DND-41 (cell line): ENCODE measurements at regions not wholly inside any gene's neighbourhood (a gene's known extent, or its start where the extent isn't known, plus 50 kb on each side); places are given as distances from the start of the nearest gene placed in this dataset.

Source experiments
- ATAC-seq: fragments of 200-7000 bp; cut with Tn5 transposase; 3 replicates; pipeline ENCODE4 v1.9.1; 2021; ENCODE audit warnings: low read depth; ENCODE audit not compliant: insufficient read depth
- DNase-seq: peaks from one replicate; pipeline ENCODE4 v3.0.0-alpha.2; 2020
- H2AFZ ChIP-seq: 2 replicates; pipeline ENCODE4 v1.6.0; 2012; ENCODE audit warnings: low read depth, low read length
- H3K27ac ChIP-seq: 2 replicates; pipeline ENCODE4 v1.5.1; 2012; ENCODE audit warnings: low read length, inconsistent platforms
- H3K27me3 ChIP-seq: fragments of 200-600 bp; sonication (generic); 2 replicates; pipeline ENCODE4 v1.6.0; 2012; ENCODE audit warnings: low read length, mild to moderate bottlenecking, inconsistent platforms; ENCODE audit not compliant: insufficient read depth, poor library complexity
- H3K36me3 ChIP-seq: 2 replicates; pipeline ENCODE4 v1.5.1; 2012; ENCODE audit warnings: low read length, inconsistent platforms; ENCODE audit not compliant: insufficient read depth
- H3K4me1 ChIP-seq: 2 replicates; pipeline ENCODE4 v1.5.1; 2012; ENCODE audit warnings: mild to moderate bottlenecking, low read length; ENCODE audit not compliant: insufficient read depth
- H3K4me2 ChIP-seq: 2 replicates; pipeline ENCODE4 v1.6.0; 2012; ENCODE audit warnings: mild to moderate bottlenecking, moderate library complexity, low read length, inconsistent platforms; ENCODE audit not compliant: insufficient read depth
- H3K4me3 ChIP-seq, 2 experiments: fragments of 200-600 bp in 1 of 2; shearing (Covaris generic) in 1 of 2; 2 replicates each; pipeline ENCODE4 v1.5.1; 2012 to 2016; ENCODE audit warnings: inconsistent platforms in 2 of 2, low read length in 2 of 2, mild to moderate bottlenecking in 2 of 2, low read depth in 1 of 2, moderate library complexity in 1 of 2
- H3K79me2 ChIP-seq: 2 replicates; pipeline ENCODE4 v1.6.0; 2012; ENCODE audit warnings: low read length, inconsistent platforms; ENCODE audit not compliant: insufficient read depth
- H3K9ac ChIP-seq: 2 replicates; pipeline ENCODE4 v1.6.0; 2012; ENCODE audit warnings: low read depth, mild to moderate bottlenecking, inconsistent platforms, low read length, moderate library complexity
- H3K9me3 ChIP-seq: 2 replicates; pipeline ENCODE4 v1.5.1; 2012; ENCODE audit warnings: low read length, moderate library complexity, mild to moderate bottlenecking, inconsistent platforms; ENCODE audit not compliant: insufficient read depth, severe bottlenecking
- H4K20me1 ChIP-seq: 2 replicates; pipeline ENCODE4 v1.6.0; 2012; ENCODE audit warnings: low read length; ENCODE audit not compliant: insufficient read depth
- CTCF ChIP-seq: IDR thresholded peaks from 2 replicates; pipeline ENCODE4 v1.5.1; 2012; ENCODE audit warnings: borderline replicate concordance, low read length, moderate library complexity, mild to moderate bottlenecking; ENCODE audit not compliant: poor library complexity, severe bottlenecking; ENCODE audit errors: extremely low read depth
- EZH2 ChIP-seq: IDR thresholded peaks from 3 replicates; pipeline ENCODE4 v1.6.1; 2012; ENCODE audit warnings: borderline replicate concordance, low read depth, mild to moderate bottlenecking, moderate library complexity, low read length, inconsistent platforms; ENCODE audit not compliant: severe bottlenecking

GRCh38 chr18:41647914-41648313 lies 307.1 kb upstream of the PIK3C3 start:
- Histone ChIP-seq H3K27ac (no peak overlapping the region), H3K27me3 (no peaks in the 10 kb centered on the region), H3K79me2 (no peaks in the 10 kb centered on the region), H3K36me3 (no peaks in the 10 kb centered on the region), H3K4me1 (no peaks in the 10 kb centered on the region), H3K9ac (no peak overlapping the region), H3K4me3 (no peak overlapping the region), H2AFZ (no peak overlapping the region), H4K20me1 (no peaks in the 10 kb centered on the region), H3K9me3 (no peaks in the 10 kb centered on the region), H3K4me2 (no peak overlapping the region)
- no peak for DNase-seq
- ATAC-seq: no peak
- TF ChIP-seq EZH2 (no peak), CTCF (no peak)

GRCh38 chr18:41646915-41647620 lies 308.0 kb upstream of the PIK3C3 start:
- no peak for TF ChIP-seq EZH2
- TF ChIP-seq CTCF: no peak
- DNase-seq (no peak), ATAC-seq (no peak)
- H2AFZ ChIP-seq: no peak overlapping the region
- no peak overlapping the region for H3K4me3 ChIP-seq
- H3K4me2 ChIP-seq: no peak overlapping the region
- H3K36me3 ChIP-seq: no peaks in the 10 kb centered on the region
- H3K27me3 ChIP-seq: no peaks in the 10 kb centered on the region
- H3K9me3 ChIP-seq: no peaks in the 10 kb centered on the region
- no peaks in the 10 kb centered on the region for H4K20me1 ChIP-seq
- no peak overlapping the region for H3K9ac ChIP-seq
- H3K27ac ChIP-seq: no peak overlapping the region
- H3K79me2 ChIP-seq: no peaks in the 10 kb centered on the region
- H3K4me1 ChIP-seq: no peaks in the 10 kb centered on the region

GRCh38 chr18:41645589-41646360 lies 309.3 kb upstream of the PIK3C3 start:
- no peak for ATAC-seq
- H2AFZ ChIP-seq: no peak overlapping the region
- no peaks in the 10 kb centered on the region for H3K36me3 ChIP-seq
- no peak for TF ChIP-seq EZH2
- no peak for TF ChIP-seq CTCF
- no peak overlapping the region for H3K27ac ChIP-seq
- DNase-seq: no peak
- H3K4me2 ChIP-seq: no peak overlapping the region
- no peak overlapping the region for H3K4me3 ChIP-seq
- no peaks in the 10 kb centered on the region for H3K9me3 ChIP-seq
- no peaks in the 10 kb centered on the region for H3K27me3 ChIP-seq
- no peaks in the 10 kb centered on the region for H3K79me2 ChIP-seq
- no peaks in the 10 kb centered on the region for H3K4me1 ChIP-seq
- H3K9ac ChIP-seq: no peak overlapping the region
- H4K20me1 ChIP-seq: no peaks in the 10 kb centered on the region
